ENCODE measurements at regions not wholly inside any gene's neighbourhood (a gene's known extent, or its start where the extent isn't known, plus 50 kb on each side); places are given as distances from the start of the nearest gene placed in this dataset.
"Not testable (repeated sequence)": the region's sequence is repeated elsewhere in the genome, so short reads cannot be mapped to it uniquely, and the experiment has no call there.

- DNase-seq, result no peak
Measured at GRCh38 chr10:36050763-36051499, 408.8 kb upstream of the FZD8 start.

- no peak for DNase-seq
Measured at GRCh38 chr10:36048780-36049179, 406.7 kb upstream of the FZD8 start.

- no peak for DNase-seq
Measured at GRCh38 chr10:36048236-36048635, 406.1 kb upstream of the FZD8 start.

DNA sequence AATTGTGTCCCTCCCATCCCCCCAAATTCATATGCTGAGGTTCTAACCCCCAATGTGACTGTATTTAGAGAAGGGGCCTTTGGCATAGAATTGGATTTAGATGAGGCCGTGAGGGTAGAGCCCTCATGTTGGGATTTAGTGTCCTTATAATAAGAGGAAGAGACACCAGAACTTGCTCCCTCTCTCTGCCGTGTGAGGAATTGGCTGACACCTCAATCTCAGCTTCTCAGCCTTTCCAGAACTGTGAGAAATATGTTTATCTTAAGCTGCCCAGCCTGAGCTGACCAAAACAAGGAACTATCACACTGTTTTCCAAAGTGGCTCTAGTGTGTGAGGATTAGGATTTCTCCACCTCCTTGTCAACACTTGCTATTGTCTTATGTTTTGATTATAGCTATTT lies 400.0 kb upstream of the FZD8 start:
- no peak for DNase-seq

DNA sequence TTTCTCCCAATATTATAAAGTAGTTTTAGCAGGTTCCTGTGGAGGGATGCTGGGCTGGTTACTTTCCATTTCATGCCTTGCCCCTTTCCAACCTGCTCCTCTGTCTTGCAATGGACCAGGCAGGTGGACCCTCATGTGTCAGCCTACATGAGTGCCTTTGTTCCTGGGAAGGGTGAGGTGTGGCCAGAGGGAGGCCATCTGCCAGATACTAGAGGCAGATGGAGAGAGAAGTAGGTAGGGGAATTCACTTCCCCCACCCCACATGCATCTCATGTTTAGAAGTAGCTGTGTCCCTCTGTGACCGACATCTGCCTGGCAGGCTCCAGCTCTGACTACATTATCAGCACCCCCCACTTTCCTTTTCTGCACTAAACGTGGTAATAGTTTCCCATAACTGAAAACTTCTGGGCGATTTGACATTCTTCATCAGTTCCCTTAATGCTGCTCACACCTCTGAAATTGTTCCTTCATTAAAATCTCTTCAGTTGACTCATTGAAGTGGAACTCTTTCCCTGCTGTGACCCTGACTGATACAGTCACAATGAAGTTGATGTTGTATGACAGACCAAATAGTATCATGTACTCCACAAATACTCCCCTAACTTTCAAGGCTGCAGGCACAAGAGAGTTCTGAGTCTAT lies 396.3 kb upstream of the FZD8 start:
- DNase-seq, result no peak

- DNase-seq, result no peak
Measured at GRCh38 chr10:36036137-36036536, 394.0 kb upstream of the FZD8 start.

DNA sequence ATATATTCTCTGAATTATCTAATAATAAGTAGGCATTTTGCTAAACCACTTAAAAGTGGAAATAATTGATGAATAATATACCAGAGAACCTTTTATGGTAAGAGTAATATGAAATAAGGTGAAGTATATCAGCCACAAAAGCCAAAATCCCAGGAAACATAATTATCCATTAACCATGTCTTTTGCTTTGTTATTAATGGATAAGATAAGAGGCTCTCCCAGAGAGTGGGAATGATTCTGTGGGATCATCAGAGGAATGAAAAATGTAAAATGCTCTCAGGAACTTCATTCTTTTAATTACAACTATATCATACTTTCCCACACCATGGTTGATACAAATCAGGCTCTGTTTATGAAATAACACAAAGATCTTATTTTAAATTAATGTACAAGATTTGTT lies 391.7 kb upstream of the FZD8 start:
- no peak for DNase-seq

DNA sequence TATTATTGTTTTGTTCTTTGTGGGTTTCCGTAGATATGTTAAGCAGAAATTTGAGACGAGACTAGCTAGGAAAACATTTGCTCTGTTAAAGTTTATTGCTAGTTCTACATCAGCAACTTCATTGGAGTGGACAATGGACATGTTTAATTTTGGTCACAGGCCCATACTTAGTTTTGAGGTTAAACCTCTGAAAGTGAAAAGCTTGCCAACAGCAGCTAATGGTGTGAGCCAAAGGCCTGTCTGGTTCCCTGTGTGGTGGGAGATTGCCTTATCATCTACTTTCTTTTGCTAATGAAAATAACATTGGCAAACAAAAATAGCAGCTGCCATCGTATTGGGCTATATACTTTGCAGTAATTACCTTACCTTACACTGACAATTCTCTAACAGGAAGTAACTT lies 388.4 kb upstream of the FZD8 start:
- DNase-seq, result no peak

DNA sequence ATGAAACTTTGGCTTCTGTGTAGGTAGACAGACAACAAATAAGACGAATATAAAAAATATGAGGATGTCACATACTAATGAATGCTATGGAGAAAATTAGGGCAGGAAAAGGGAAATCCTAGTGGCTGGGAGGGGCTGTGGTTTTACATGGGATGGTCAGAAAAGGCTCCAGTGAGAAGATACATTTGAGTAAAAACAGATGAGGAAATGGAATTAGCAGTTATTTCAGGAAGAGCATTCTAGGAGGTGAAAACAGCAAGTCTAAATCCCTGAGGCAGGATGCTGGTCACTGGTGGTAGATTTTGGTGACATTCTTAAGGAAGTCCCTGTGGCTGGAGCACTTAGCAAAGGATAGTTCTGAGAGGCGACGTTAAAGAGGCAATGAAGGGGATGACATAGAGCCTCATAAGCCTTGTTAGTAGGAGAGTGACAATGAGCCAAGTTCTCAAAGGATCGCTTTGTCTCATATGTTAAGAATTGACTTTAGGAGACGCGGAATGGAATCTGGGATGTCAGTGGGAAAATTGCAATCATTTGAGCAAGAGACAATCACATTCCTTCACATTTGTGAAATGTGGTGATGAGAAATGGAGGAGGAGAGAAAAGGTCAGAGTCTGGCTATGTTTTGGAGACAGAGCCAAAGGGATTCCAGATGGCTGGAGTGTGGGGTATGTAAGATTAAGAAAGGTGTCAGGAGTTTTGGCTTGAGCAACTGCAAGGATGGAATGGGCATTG lies 384.7 kb upstream of the FZD8 start:
- no peak for DNase-seq

- no peak for DNase-seq
Measured at GRCh38 chr10:36026081-36026480, 384.0 kb upstream of the FZD8 start.

GRCh38 chr10:36023939-36024338 lies 381.8 kb upstream of the FZD8 start:
- no peak for DNase-seq

- DNase-seq, result no peak
Measured at GRCh38 chr10:36021096-36021495, 379.0 kb upstream of the FZD8 start.

DNA sequence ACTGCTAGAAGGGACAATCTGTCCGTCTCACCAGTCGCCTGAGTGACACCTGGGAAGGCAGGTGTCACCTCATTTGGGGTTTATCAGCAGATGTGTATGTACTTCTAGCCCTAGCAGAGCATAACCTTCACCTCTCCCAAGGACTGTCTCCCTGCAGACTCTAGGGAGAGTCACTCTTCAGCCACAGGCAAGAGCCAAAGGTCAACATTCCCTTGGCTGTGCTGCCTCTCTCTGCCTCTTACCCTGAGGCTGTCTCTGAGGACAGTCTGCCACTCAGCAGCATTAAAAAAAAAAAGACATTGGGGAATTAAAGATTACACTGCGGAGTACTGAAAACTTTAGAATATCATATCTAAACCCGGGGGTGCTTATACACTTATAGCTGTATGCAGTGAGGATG lies 377.7 kb upstream of the FZD8 start:
- no peak for DNase-seq

DNA sequence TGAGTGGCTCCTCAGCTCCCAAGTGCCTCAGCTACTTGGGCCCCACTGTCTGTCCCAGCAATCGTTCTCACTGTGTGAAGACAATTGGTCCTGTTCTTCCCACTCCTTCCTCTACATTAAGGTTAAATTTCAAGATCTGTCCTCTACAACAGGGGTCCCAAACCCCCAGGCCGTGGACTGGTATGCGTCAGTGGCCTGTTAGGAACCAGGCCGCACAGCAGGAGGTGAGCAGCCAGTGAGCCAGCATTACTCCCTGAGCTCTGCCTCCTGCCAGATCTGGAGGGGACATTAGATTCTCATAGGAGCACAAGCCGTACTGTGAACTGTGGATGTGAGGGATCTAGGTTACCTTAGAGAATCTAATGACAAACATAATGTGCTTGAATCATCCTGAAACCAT lies 376.9 kb upstream of the FZD8 start:
- no peak for DNase-seq

GRCh38 chr10:36017137-36017536 lies 375.0 kb upstream of the FZD8 start:
- no peak for DNase-seq

DNA sequence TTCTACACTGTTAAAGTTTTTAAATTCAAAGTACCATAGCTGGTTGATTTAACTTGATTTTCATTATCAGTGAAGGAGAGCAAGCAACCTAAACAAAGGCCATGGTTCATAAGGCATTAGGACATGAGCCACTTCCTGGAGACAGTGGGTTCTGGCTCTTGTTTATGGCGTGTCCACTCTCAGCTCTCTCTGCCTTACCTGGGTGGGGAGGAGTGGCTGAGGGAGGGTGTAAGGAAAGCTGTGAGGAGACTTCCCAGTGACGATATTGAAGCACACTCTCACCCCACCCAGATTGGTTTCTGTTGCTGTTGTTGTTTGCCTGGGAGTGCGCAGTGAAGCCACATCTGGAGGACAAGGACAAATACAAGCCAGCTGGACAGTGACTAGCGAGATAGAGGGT lies 365.3 kb upstream of the FZD8 start:
- no peak for DNase-seq

- DNase-seq, result no peak
Measured at GRCh38 chr10:36003688-36004087, 361.6 kb upstream of the FZD8 start.

DNA sequence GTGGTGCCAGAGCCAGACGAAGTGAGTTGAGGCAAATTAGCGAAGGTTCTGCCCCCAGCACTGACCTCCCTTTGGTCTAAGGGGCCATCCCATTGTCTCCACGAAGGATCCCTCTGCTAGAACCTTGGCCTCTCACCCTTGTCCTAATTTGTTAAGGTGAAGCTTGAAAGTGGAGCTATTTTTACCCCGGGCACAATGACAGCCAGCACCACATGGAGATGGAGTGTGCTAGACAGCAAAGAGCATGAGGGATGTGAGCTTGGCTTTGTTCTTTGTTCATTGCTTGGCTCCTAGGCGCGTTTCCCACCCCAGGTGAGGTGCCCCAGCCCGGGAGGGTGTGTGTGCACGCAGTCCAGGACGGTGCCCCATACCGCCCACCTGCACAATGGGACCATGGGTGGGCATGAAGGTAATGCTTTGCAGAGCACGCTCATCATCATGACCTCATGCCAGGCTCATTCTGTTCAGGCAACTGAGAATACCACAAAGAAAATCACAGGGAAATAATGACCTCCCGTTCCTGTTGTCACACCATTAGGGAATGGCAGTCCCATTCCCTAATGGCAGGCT lies 361.0 kb upstream of the FZD8 start:
- DNase-seq, result no peak

GRCh38 chr10:36002445-36002844 lies 360.3 kb upstream of the FZD8 start:
- no peak for DNase-seq

DNA sequence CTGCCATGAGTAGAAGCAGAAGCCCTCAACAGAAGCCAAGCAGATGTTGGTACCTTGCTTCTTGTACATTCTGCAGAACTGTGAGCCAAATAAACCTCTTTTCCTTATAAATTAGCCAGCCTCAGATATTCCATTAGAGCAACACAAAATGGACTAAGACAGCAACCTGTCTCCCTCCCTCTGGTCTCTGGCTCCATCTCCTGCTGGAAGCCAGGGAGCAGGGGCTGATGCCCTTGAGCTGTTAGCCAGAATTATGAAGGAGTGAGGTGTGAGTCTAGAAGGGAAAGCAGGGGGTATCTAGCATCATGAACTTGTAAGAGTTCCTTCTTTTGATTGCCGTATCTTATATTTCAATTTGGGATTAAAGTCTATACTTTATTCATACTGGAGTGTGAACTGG lies 358.7 kb upstream of the FZD8 start:
- not testable (repeated sequence) for DNase-seq

GRCh38 chr10:35998026-35998425 lies 355.9 kb upstream of the FZD8 start:
- DNase-seq, result no peak

DNA sequence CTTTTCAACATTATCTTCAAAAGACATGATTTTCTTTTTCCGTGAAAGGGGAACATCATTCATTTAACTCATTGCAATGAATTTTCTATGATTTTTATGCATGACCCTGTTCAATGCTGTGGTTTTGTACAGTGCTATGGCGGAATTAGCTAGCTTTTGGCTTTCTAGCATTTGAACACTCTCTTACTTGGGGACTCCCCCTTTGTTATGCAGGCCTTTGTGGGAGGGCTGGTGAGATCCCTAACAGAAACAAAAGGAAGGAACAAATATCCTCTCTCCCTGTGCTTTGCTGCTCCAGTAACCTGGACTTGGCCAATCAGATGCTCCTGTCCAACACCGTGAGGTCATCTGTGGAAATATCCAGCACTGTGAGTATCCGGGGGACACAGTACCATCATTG lies 353.4 kb upstream of the FZD8 start:
- no peak for DNase-seq
